Hematopoietic multipotent progenitor cell (in vitro differentiated cells): ENCODE measurements at regions not wholly inside any gene's neighbourhood (a gene's known extent, or its start where the extent isn't known, plus 50 kb on each side); places are given as distances from the start of the nearest gene placed in this dataset.

Experiments
- DNase-seq, 3 donors: peaks; one replicate each; pipeline ENCODE4 v3.0.0-alpha.2; 2011 to 2015; ENCODE audit warnings: low read depth in 2 of 3, low spot score in 2 of 3

DNA sequence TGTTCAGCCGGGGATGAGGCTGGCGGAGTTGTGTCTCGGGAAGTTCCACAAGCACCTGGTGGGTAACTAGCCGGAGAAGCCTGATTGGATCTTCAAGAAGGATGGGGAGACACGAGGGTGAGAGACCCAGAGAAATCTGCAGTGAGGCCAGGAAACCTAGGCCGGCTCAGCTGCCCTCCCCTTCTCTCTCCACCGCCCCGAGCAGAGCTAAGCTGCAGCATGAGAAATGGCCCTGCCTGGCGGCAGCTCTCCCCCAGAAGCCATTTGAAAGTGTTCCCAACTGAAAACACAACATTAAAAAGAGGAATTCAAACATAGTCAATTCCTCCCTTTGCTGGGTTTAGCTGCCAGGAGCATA is 77.8 kb upstream of the SHISAL1 start:
- no peak for DNase-seq

DNA sequence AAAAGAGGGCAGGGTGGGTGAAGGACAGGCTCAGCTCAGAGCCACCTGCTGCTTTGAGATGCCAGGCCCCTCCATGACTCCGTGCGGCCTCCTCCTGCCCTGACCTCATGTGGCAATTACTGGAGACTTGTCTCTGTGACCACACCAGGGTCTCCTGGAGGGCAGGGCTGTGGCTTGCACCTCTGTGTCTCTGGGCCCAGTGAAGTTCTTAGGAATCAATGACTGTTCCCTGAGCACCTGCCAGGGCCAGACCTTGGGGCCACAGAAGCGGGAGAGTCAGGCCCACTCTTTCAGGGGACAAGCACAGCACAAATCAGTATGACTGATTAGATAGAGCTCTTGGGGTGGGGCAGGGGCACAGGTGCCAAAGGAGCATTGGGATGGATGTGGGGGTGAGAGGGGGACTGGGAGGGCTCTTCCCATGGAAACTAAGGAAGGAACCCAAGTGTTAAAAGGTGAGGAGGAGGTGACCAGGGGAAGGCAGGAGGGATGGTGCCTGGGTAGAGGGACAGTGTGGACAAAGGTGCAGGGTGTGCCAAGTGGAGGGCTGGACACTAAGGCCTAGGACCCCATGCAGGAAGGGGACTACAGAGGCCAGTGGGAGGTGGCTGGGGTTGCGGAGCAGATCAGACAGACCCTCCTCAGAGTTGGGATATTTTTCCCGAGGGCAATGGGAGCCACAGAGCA is 77.3 kb upstream of the SHISAL1 start:
- no peak for DNase-seq

DNA sequence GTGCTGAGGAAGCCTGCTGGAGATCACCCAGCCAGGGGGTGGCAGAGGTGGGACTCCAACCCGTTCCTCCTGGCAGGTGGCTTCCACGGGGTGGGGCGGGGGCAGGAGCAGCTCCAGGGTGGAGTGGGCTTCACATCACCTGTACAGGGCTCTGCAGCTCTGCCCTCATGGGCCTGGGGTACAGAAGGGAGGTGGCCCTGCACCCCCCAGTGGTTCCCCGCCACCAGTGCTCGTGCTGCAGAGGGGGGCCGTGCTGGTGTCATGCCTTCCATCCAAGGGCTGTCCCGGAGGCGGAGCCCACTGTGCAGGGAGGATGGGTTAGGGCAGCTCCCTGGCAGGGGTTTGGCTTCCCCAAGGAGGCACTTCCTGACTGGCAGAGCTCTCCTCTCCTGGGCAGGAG is 76.4 kb upstream of the SHISAL1 start:
- no peak for DNase-seq

DNA sequence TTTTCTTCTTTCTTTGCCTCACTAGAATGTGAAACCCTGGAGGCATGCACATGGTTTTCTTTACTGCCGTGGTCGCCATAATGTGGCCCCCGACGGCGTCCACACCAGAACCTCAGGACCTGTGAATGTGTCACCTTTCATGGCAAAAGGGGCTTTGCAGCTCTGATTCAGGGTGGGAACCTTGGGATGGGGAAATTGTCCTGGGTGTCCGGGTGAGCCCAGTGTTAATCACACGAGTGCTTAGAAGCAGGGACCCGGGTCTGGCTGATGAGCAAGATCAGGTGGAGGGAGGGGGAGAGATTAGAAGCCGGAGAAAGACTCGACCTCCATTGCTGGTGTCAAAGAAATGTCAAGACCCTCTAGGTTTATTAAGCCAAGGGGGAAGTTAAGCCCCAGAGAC is 74.7 kb upstream of the SHISAL1 start:
- no peak for DNase-seq

DNA sequence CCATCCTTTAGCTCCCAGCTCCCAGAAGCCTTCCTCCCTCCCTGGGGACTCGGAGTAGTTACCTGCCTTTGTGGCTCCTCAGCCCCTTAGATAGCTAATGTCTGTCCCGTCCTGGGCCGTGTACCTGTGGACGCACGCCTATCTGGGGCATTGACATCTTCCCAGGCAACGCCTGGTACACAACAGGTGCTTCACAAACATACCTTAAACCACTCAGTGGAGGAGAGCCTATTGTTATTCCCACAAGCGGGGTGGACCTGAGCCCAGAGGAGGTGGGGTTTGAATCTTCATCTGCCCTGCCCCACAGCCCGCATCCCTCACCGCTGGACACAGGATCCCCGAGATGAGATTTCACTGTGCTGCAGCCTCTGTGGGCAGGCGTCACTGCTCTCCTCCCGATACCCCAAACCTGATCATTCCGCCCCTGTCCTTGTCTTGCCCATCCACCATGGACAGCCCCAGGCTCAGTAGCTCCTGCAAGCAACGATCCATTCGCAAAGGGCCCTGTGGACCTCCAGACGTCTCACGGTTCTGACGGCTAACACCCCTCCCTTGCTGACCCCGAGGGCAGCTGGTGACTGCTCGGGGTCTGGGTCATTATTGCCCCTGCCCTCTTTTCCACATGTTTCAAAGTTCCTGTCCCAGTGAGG is 73.8 kb upstream of the SHISAL1 start:
- DNase-seq: no peak

DNA sequence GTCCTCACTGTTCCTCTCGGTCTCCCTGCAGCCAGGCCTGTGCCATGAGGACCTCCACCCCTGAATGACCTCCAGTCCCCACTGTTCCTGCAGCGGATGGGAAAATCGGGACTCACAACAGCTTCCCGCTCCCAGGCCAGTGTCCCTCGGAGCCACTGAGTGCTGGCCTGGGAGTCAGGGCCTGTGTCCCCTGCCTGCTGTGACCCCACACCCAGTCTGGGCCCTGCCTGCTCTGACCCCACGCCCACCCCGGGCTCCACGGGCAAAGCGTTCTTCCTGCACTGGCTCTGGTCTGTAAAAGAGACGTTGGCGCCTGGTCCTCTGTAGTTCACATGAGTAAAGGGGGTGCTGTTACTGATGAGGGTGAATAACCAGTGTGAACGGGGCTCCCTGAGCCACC is 73.0 kb upstream of the SHISAL1 start:
- no peak for DNase-seq

DNA sequence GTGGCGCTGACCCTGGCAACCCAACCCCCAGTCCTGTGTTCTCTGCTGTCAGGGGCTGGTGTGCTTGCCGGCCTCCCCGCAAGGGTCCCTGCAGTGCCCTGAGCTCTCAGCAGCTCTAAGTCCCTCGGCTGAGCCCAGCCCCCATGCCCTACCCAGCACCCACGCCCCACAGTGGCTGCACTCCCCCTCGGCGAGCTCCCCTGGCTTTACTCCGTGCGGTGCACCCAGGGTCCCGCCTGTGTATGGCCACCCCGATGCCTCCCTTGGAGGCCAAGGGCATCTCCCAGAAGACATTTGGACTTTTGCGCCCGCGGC is 72.5 kb upstream of the SHISAL1 start:
- no peak for DNase-seq

DNA sequence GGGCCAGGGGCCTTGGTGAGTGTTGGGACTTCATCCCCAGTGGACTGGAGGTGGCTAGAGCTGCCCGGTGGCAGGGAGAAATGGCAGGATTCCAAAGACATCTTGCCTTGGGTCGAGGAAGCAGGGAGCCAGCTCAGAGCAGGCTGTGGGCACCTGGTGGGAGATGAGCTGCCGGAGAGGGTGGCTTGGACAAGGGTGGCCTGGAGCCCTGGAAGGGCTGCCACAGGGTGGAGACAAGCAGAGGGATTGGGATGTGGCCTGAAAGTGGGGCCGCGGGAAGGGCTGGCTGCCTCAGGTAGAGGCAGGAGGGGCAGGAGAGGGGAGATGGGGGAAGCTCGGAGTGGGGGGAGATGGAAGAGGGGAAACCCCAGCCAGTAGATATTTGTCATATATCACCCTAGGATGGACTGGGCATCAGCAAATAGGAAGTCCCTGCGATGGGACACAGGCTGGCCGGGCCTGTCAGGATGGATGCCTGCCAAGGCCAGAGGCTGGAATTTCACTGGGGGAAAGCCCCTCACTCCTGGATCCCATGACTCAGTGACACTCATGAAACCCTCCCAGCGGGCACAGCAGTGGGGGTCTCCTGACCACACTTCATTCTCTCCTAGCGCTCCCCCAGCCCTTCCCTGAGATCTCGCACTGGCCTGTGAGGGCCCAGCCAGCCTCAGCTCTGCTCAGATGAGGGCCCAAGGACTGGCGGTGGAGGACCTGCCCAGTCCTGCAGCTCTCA is 72.0 kb upstream of the SHISAL1 start:
- DNase-seq: no peak

DNA sequence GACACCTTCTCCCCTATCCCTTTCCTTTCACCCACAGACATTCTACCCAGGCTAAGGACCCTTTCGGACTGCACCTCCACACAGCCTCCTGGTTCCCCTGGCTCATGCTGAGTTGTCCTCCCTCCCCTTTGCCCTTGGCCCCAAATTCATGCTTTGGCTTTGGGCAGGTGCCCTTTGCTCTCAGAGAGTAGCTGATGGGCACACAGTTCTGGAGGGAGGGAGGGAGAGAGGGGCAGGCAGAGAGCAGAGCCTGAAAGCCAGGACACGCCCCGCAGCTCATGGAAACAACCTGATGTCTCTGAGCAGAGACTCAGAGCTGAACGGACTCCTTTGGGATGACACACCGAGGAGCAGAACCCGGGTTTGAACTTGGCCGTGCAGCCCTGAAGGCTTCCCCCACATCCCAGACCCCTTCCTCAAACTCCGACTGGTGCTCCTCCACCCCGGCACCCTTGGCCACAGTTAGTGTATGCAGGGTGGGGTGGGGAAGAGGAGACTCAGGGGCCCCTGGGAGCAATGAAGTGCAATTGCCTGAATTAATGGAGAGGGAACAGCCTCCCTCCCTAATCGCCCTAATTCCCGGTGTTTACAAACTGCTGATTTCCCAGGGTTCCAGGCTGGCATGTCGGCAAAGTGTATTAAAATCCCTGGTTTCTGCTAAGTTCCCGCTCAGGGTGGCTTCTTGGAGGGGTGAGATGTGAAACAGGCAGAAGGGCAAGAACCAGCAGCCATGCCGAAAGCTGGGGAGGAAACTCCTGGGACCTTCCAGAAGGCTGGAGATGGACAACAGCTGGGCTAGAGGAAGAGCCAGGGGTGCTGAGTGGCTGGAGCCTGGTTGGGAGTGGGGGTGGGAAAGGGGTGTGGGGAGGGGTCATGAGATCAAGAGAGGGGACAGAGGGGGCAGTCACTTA is 71.2 kb upstream of the SHISAL1 start:
- DNase-seq: no peak

DNA sequence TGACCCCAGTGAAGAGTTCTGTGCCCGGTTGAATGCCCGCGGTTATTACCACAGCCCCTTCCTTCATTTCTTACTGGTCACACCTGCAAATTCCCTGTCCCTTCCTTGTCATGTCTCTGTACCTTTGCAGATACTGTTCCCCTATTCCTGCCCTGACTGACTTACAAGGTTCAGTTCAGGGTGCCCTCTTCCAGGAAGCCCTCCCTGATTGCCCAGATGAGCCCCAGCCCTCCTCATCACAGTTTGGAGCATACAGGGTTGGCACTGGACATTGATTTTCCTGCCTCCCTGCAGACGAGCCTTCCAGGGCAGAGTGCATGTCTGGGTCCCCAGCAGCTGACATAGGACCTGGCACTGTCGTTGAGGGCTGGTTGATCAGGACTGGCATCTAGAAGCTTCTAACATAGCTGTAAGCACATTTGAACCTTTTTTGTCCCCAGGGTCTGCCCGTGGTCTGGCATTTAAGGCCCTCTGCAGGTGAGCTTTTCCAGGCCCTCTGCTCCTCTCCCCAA is 70.4 kb upstream of the SHISAL1 start:
- no peak for DNase-seq

DNA sequence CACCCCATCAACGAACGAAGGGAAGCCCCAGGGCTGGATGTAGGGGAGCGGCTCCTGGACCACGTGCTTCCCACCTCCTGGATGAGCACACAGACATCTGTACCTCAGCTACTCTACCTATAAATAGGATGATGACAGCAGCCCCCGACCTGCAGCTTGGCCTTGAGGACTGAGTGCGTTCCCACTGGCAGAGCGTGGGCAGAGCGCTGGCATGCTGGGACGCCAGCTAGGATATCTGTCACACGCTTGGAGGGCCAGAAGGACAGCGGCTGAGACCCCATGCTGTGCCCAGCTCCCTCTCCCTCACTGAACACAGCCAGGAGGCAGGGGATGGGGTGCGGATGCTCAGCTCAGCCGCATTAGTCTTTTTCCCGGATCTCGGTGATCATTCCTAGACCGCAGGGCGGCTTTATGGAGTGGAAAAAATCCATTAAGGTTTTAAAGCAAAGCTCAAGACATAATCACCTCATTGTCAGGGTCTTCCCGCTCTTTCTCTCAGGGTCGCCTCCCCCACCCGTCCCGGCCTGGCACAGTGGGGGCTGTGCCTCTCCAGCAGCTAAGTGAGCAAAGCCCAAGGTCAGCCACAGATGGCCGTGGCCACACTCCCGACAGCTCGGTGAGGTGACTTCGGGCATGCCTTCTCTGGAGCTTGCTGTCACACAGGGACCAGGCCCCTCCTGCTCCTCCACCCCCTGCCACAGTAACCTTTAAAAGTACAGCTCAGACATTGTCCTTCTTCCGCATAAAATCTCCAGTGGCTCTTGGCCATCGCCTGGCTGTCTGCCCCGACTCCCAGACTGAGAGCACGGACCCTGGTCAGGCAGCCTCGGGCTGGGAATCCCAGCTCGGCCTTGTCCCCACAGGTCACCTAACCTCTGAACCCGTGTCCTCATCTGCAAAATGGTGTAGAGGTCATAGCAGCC is 69.6 kb upstream of the SHISAL1 start:
- DNase-seq: no peak

DNA sequence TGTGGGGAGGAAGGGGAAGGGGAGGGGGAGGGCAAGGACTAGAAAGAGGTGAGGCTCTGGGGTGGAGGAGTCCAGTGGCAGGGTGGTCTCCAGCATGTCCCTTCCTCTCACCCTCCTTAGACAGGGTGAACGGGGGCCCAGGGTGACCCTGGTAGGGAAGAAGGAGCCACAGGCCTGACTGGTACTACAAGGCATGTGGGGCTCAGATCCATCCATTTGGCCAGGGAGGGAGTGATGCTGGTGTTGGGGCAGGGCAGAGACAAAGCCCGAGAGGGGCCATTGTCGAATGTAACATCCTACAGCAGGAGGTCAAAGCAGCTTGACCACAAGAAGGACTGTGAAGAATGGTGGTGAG is 69.0 kb upstream of the SHISAL1 start:
- DNase-seq: no peak

DNA sequence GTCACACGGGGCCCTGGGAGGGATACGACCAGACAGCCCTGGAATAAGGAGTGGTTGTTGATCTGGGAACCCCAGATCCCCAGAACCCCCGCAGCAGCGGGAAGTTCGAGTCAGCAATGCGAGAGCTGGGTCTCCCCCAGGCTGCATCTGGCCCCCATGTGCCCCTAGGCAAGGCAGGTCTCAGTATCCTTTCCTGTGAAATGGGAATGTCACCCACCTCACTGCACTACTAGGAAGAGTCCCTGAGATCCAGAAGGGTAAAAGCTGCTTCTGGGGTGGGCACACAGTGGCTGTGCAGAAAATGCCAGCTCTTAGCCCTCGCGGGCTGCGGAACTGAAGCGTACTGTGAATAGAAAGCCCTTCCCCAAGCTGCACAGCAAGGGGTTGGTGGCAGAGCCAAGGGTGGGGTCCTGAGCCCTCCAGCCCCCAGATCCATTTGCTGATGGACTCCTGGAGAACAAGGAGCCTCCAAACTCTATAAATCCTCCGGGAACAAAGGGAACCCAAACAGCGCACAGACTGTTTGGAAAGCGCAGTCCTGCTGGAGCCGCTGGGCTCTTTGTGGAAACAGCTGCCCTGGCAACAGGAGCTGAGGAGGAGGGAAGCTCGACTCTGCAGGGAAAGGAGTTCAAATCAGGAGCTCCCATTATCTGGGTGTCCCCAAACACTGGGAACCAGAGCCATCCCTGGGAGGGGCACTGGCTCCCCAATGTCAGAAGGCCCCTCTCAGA is 68.2 kb upstream of the SHISAL1 start:
- no peak for DNase-seq

DNA sequence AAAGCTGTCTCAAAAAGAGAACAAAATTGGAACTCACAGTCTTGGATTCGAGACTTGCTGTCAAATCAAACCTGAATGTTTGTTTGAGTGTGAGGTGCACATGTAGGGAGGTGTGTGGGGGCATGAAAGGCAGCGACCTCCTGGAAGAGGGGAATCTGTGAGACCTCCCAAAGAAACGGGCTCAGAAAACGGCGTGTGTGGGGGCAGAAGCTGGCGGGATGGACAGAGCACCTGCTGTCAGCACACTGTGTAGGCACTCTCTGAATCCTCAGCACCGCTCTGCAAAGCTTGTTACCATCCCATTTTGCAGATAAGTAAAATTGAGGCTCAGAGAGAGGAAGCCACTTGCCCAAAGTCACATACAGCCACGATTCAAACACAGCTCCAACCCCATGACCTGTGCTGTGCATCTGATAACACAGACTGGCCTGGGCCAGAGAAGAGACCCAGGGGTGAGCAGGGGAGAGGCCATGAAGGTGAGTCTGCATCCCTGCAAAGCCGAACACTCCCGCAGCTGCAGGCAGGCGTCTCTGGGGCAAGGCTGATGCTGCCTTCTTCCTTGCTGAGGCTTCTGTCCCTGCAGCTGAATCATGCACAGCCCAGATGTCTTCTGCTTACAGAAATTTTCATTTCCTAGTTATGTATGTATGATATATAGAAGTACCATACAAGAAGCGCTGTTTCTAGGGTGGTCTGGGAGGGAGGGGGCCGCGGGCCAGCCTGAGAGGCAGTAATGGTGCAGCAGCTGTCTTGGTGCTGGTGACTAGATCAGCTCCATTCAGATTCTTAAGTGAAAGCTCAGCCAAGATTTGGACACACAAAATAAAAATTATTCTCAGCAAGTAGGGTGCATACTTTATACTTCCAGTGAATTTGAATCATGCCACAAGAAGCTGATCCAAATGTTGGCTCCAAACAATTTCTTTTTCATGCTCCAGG is 67.3 kb upstream of the SHISAL1 start:
- DNase-seq: no peak

DNA sequence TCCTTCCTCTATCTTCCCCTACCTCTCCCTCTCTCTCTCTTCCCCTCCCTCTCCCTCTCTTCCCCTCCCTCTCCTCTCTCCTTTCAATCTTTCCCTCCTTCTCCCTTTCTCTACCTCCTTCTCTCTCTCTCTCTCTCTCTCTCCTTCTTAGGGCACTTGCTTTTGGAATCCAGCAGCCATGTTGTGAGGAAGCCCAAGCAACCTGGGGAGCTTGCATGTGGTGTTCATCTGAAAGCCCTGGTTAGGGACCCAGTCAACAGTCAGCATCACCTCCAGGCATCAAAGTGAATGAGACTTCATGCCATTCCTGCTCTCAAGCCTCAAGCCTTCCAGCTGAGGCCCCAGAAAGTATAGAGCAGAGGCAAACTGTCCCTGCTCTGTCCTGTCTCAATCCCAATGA is 65.6 kb upstream of the SHISAL1 start:
- DNase-seq: no peak

DNA sequence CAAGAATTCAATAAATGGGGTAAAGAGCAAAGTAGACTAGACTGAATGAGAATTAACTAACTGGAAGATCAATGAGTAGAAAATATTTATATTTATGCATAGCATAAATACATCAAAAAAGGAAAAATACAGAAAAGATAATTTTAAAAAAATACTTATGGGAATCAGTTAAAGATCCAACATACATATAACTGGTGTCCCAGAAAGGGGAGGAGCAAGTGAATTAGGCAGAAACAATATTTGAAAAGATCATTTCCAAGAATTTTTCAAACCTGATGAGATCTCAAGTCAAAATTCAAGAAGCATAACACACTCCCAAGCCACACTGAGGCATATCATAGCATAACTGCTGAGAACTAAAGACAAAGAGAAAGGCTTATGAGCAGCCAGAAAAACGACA is 62.7 kb upstream of the SHISAL1 start:
- no peak for DNase-seq

DNA sequence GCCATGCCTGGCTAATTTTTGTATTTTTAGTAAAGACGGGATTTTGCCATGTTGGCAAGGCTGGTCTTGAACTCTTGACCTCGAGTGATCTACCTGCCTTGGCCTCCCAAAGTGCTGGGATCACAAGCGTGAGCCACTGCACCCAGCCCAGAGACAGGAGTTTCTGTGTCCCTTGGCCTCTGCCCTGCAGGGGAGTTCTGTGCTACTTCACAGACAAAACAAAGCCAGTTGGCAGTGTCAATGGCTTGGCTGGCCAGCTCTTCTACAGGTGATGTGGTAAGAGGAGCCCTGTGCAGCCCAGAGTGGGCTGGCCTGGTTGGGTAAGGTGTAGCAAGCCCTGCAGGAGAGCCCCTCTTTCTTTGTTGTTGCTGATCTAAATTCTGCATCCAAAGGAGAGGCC is 60.5 kb upstream of the SHISAL1 start:
- no peak for DNase-seq

DNA sequence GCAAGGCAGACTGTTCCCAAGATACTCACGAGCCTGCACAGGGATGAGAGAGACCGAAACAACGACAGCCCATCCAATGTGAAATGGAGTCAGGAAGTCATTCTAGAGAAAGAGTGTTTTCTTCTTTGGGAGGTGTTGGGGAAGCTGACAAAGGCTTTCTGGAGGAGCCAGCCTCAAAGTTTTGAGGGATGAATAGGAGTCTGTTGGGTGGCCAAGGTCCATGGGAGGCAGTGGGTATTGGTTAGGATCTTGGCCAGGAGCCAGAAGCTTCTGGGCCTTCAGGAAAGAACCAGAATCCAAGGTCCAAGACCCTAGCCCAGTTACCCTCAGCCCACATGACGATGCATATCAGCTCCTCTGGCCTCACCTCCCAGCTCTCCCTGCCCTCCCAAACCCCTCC is 59.9 kb upstream of the SHISAL1 start:
- DNase-seq: no peak
